GM23338 (cell line): ENCODE measurements at regions not wholly inside any gene's neighbourhood (a gene's known extent, or its start where the extent isn't known, plus 50 kb on each side); places are given as distances from the start of the nearest gene placed in this dataset.

Experiments
- ATAC-seq: fragments of 200-7000 bp; cut with Tn5 transposase; 3 replicates; pipeline ENCODE4 v1.9.1; 2020
- DNase-seq: peaks from one replicate; pipeline ENCODE4 v3.0.0-alpha.2; 2015; ENCODE audit warnings: low spot score
- H2AFZ ChIP-seq: fragments of 200-600 bp; sonication (generic); 2 replicates; pipeline ENCODE4 v1.8.0; 2016; ENCODE audit warnings: antibody characterized with exemption, mild to moderate bottlenecking, moderate library complexity
- H3F3A ChIP-seq: fragments of 200-600 bp; sonication (generic); replicated peaks from 2 replicates; pipeline ENCODE4 v1.8.0; 2017; ENCODE audit warnings: antibody characterized with exemption, mixed run types, low read depth
- H3K27ac ChIP-seq: fragments of 200-600 bp; sonication (generic); 2 replicates; pipeline ENCODE4 v1.6.1; 2016; ENCODE audit warnings: low read depth
- H3K27me3 ChIP-seq: fragments of 200-600 bp; sonication (generic); 2 replicates; pipeline ENCODE4 v1.8.0; 2016; ENCODE audit warnings: mild to moderate bottlenecking, mixed run types, moderate library complexity; ENCODE audit not compliant: insufficient read depth
- H3K36me3 ChIP-seq: fragments of 200-600 bp; sonication (generic); 2 replicates; pipeline ENCODE4 v1.8.0; 2016; ENCODE audit warnings: mild to moderate bottlenecking; ENCODE audit not compliant: insufficient read depth
- H3K4me1 ChIP-seq: fragments of 200-600 bp; sonication (generic); 2 replicates; pipeline ENCODE4 v1.8.0; 2016; ENCODE audit warnings: mild to moderate bottlenecking, moderate library complexity; ENCODE audit not compliant: insufficient read depth
- H3K4me2 ChIP-seq: fragments of 200-600 bp; sonication (generic); 2 replicates; pipeline ENCODE4 v1.7.1; 2017; ENCODE audit warnings: mixed run types
- H3K4me3 ChIP-seq: fragments of 200-600 bp; sonication (generic); 2 replicates; pipeline ENCODE4 v1.6.1; 2016; ENCODE audit warnings: mixed run types
- H3K79me2 ChIP-seq: fragments of 200-600 bp; sonication (generic); replicated peaks from 2 replicates; pipeline ENCODE4 v1.8.0; 2017; ENCODE audit warnings: mild to moderate bottlenecking; ENCODE audit not compliant: insufficient read depth
- H3K9me2 ChIP-seq: fragments of 200-600 bp; sonication (generic); 2 replicates; pipeline ENCODE4 v1.8.0; 2017; ENCODE audit not compliant: insufficient read depth
- H4K20me1 ChIP-seq: fragments of 200-600 bp; sonication (generic); replicated peaks from 2 replicates; pipeline ENCODE4 v1.8.0; 2017; ENCODE audit warnings: mild to moderate bottlenecking; ENCODE audit not compliant: insufficient read depth
- H3K27ac Mint-ChIP-seq: 2 replicates; pipeline ENCODE4 v1.8.0; 2020; ENCODE audit warnings: inconsistent platforms, mild to moderate bottlenecking, moderate library complexity, mixed read lengths
- H3K27me3 Mint-ChIP-seq: 3 replicates; pipeline ENCODE4 v1.8.0; 2022; ENCODE audit warnings: low read depth, mild to moderate bottlenecking, moderate library complexity, mixed read lengths, inconsistent platforms; ENCODE audit not compliant: insufficient read depth, poor library complexity
- H3K36me3 Mint-ChIP-seq: 3 replicates; pipeline ENCODE4 v1.8.0; 2021; ENCODE audit warnings: low read depth, mild to moderate bottlenecking, inconsistent platforms, moderate library complexity, mixed read lengths
- H3K4me1 Mint-ChIP-seq: 3 replicates; pipeline ENCODE4 v1.8.0; 2020; ENCODE audit warnings: mild to moderate bottlenecking, inconsistent platforms, mixed read lengths
- H3K4me3 Mint-ChIP-seq: 3 replicates; pipeline ENCODE4 v1.8.0; 2021; ENCODE audit warnings: moderate library complexity, mild to moderate bottlenecking, inconsistent platforms, mixed read lengths
- H3K9me3 Mint-ChIP-seq: 3 replicates; pipeline ENCODE4 v1.8.0; 2020; ENCODE audit warnings: moderate library complexity, mild to moderate bottlenecking, inconsistent platforms, mixed read lengths
- CREB1 ChIP-seq: fragments of 250-450 bp; sonication (Bioruptor Pico); IDR thresholded peaks from 2 replicates; pipeline ENCODE4 v1.5.0; 2020; ENCODE audit warnings: low read depth, mild to moderate bottlenecking, moderate library complexity
- EZH2 ChIP-seq: fragments of 200-600 bp; sonication (generic); IDR thresholded peaks from one replicate; pipeline ENCODE4 v1.8.0; 2017; ENCODE audit warnings: antibody characterized with exemption, mild to moderate bottlenecking, low read depth; ENCODE audit not compliant: unreplicated experiment
- EZH2phosphoT487 ChIP-seq: fragments of 200-600 bp; sonication (generic); IDR thresholded peaks from one replicate; pipeline ENCODE4 v1.8.1; 2018; ENCODE audit warnings: antibody characterized with exemption; ENCODE audit not compliant: unreplicated experiment
- JUNB ChIP-seq: IDR thresholded peaks from one replicate; pipeline ENCODE4 v1.6.1; 2016; ENCODE audit warnings: antibody characterized with exemption; ENCODE audit not compliant: unreplicated experiment
- NANOG ChIP-seq: IDR thresholded peaks from 2 replicates; pipeline ENCODE4 v1.6.1; 2016; ENCODE audit warnings: antibody characterized with exemption, borderline replicate concordance
- POLR2AphosphoS5 ChIP-seq: IDR thresholded peaks from 2 replicates; pipeline ENCODE4 v1.6.1; 2016; ENCODE audit warnings: antibody characterized with exemption, low read depth
- STAT1 ChIP-seq: IDR thresholded peaks from one replicate; pipeline ENCODE4 v1.6.1; 2016; ENCODE audit warnings: antibody characterized with exemption; ENCODE audit not compliant: unreplicated experiment
- ZNF331 ChIP-seq: fragments of 250-450 bp; sonication (Bioruptor Pico); IDR thresholded peaks from 2 replicates; pipeline ENCODE4 v1.5.0; 2020; ENCODE audit warnings: low read depth, mild to moderate bottlenecking, moderate library complexity
- TF ChIP-seq, protein P1 (sequence below): IDR thresholded peaks from 2 replicates; pipeline ENCODE4 v1.6.1; 2016; ENCODE audit warnings: antibody characterized with exemption
- TF ChIP-seq, protein P2 (sequence below), 2 experiments: fragments of 200-600 bp in 1 of 2; sonication (generic) in 1 of 2; conservative IDR thresholded peaks; 2 replicates each; pipeline versions ENCODE4 v1.5.1 to v1.6.1; 2016 to 2017; ENCODE audit warnings: antibody characterized with exemption in 2 of 2, low read depth in 2 of 2, mild to moderate bottlenecking in 2 of 2, moderate library complexity in 1 of 2
- TF ChIP-seq, protein P3 (sequence below): IDR thresholded peaks from one replicate; pipeline ENCODE4 v1.6.1; 2018; ENCODE audit warnings: antibody characterized with exemption; ENCODE audit not compliant: unreplicated experiment
- TF ChIP-seq, protein P4 (sequence below): fragments of 250-450 bp; sonication (Bioruptor Pico); IDR thresholded peaks from 2 replicates; pipeline ENCODE4 v1.5.0; 2020; ENCODE audit warnings: mild to moderate bottlenecking, moderate library complexity

DNA sequence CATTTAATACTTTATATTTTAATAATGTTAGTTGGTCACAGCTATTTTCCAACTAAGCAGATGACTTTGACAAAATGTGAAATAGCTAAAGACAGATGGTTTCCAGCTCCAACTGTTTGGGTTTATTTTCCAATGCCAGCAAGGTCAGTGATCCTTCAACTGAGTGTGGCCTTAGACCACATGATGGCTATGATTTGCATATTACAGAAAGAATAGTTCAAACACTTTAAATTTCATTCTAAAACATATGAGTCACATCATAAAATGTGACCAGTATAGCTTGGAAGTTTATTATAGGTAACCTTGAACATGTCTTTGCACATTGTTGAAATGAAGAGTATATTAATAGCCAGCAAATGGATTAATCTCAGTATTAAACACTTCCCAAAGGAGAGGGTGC lies 454.0 kb upstream of the C1orf87 start (continued):
- TF ChIP-seq, protein P1, sequence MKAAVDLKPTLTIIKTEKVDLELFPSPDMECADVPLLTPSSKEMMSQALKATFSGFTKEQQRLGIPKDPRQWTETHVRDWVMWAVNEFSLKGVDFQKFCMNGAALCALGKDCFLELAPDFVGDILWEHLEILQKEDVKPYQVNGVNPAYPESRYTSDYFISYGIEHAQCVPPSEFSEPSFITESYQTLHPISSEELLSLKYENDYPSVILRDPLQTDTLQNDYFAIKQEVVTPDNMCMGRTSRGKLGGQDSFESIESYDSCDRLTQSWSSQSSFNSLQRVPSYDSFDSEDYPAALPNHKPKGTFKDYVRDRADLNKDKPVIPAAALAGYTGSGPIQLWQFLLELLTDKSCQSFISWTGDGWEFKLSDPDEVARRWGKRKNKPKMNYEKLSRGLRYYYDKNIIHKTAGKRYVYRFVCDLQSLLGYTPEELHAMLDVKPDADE = no peak
- TF ChIP-seq, protein P2, sequence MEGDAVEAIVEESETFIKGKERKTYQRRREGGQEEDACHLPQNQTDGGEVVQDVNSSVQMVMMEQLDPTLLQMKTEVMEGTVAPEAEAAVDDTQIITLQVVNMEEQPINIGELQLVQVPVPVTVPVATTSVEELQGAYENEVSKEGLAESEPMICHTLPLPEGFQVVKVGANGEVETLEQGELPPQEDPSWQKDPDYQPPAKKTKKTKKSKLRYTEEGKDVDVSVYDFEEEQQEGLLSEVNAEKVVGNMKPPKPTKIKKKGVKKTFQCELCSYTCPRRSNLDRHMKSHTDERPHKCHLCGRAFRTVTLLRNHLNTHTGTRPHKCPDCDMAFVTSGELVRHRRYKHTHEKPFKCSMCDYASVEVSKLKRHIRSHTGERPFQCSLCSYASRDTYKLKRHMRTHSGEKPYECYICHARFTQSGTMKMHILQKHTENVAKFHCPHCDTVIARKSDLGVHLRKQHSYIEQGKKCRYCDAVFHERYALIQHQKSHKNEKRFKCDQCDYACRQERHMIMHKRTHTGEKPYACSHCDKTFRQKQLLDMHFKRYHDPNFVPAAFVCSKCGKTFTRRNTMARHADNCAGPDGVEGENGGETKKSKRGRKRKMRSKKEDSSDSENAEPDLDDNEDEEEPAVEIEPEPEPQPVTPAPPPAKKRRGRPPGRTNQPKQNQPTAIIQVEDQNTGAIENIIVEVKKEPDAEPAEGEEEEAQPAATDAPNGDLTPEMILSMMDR (conservative IDR thresholded peaks at IDR 0.05; ENCODE audit: low read depth in 2 of 2) = no peak
- no peak for TF ChIP-seq NANOG
- no peak for TF ChIP-seq POLR2AphosphoS5
- no peak for TF ChIP-seq CREB1
- TF ChIP-seq JUNB = no peak
- TF ChIP-seq EZH2phosphoT487 = no peak
- TF ChIP-seq ZNF331 = no peak
- TF ChIP-seq, protein P3, sequence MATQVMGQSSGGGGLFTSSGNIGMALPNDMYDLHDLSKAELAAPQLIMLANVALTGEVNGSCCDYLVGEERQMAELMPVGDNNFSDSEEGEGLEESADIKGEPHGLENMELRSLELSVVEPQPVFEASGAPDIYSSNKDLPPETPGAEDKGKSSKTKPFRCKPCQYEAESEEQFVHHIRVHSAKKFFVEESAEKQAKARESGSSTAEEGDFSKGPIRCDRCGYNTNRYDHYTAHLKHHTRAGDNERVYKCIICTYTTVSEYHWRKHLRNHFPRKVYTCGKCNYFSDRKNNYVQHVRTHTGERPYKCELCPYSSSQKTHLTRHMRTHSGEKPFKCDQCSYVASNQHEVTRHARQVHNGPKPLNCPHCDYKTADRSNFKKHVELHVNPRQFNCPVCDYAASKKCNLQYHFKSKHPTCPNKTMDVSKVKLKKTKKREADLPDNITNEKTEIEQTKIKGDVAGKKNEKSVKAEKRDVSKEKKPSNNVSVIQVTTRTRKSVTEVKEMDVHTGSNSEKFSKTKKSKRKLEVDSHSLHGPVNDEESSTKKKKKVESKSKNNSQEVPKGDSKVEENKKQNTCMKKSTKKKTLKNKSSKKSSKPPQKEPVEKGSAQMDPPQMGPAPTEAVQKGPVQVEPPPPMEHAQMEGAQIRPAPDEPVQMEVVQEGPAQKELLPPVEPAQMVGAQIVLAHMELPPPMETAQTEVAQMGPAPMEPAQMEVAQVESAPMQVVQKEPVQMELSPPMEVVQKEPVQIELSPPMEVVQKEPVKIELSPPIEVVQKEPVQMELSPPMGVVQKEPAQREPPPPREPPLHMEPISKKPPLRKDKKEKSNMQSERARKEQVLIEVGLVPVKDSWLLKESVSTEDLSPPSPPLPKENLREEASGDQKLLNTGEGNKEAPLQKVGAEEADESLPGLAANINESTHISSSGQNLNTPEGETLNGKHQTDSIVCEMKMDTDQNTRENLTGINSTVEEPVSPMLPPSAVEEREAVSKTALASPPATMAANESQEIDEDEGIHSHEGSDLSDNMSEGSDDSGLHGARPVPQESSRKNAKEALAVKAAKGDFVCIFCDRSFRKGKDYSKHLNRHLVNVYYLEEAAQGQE = no peak
- TF ChIP-seq EZH2 = no peak
- TF ChIP-seq STAT1 = no peak

DNA sequence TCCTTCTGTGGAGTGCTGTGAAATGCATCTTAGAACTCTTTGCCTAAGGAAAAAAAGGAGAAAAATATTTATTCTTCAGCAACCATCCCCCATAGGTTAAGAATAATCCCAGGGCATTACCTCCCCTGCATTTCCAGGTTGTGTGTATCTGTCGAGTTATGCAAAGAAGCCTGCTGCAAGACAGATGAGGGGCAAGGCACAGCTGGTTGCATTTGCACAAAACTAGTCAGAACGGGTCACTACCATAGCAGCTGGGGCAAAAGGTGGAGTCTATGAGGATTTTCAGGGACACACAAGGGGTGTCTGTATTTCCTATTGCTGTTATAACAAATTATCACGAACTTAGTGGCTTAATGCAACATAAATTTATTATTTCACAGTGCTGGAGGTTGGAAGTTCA lies 443.4 kb upstream of the C1orf87 start:
- H3K9me2 ChIP-seq = no peaks in the 10 kb centered on the region
- no peaks in the 10 kb centered on the region for H3K36me3 ChIP-seq
- H3K27ac ChIP-seq = no peak overlapping the region
- no peaks in the 10 kb centered on the region for H3K79me2 ChIP-seq
- DNase-seq (no peak), ATAC-seq (no peak)
- no peaks in the 10 kb centered on the region for H3K27me3 ChIP-seq
- no peaks in the 10 kb centered on the region for H3K9me3 Mint-ChIP-seq
- H3K27ac Mint-ChIP-seq = no peak overlapping the region
- no peak overlapping the region for H3K4me3 Mint-ChIP-seq
- H4K20me1 ChIP-seq = no peaks in the 10 kb centered on the region
- H3K36me3 Mint-ChIP-seq = no peaks in the 10 kb centered on the region
- H3K4me3 ChIP-seq = no peak overlapping the region
- peaks cover 3% of the 10 kb centered on the region for H3K27me3 Mint-ChIP-seq
- no peaks in the 10 kb centered on the region for H3F3A ChIP-seq
- no peak overlapping the region for H3K4me2 ChIP-seq
- H3K4me1 ChIP-seq = no peaks in the 10 kb centered on the region
- no peak overlapping the region for H2AFZ ChIP-seq
- peaks cover 6% of the 10 kb centered on the region; the same call in 2 of the 3 replicates for H3K4me1 Mint-ChIP-seq
- TF ChIP-seq NANOG (no peak), POLR2AphosphoS5 (no peak), STAT1 (no peak), CREB1 (no peak), JUNB (no peak), EZH2 (no peak)
- TF ChIP-seq, protein P1 = no peak
- TF ChIP-seq, protein P4, sequence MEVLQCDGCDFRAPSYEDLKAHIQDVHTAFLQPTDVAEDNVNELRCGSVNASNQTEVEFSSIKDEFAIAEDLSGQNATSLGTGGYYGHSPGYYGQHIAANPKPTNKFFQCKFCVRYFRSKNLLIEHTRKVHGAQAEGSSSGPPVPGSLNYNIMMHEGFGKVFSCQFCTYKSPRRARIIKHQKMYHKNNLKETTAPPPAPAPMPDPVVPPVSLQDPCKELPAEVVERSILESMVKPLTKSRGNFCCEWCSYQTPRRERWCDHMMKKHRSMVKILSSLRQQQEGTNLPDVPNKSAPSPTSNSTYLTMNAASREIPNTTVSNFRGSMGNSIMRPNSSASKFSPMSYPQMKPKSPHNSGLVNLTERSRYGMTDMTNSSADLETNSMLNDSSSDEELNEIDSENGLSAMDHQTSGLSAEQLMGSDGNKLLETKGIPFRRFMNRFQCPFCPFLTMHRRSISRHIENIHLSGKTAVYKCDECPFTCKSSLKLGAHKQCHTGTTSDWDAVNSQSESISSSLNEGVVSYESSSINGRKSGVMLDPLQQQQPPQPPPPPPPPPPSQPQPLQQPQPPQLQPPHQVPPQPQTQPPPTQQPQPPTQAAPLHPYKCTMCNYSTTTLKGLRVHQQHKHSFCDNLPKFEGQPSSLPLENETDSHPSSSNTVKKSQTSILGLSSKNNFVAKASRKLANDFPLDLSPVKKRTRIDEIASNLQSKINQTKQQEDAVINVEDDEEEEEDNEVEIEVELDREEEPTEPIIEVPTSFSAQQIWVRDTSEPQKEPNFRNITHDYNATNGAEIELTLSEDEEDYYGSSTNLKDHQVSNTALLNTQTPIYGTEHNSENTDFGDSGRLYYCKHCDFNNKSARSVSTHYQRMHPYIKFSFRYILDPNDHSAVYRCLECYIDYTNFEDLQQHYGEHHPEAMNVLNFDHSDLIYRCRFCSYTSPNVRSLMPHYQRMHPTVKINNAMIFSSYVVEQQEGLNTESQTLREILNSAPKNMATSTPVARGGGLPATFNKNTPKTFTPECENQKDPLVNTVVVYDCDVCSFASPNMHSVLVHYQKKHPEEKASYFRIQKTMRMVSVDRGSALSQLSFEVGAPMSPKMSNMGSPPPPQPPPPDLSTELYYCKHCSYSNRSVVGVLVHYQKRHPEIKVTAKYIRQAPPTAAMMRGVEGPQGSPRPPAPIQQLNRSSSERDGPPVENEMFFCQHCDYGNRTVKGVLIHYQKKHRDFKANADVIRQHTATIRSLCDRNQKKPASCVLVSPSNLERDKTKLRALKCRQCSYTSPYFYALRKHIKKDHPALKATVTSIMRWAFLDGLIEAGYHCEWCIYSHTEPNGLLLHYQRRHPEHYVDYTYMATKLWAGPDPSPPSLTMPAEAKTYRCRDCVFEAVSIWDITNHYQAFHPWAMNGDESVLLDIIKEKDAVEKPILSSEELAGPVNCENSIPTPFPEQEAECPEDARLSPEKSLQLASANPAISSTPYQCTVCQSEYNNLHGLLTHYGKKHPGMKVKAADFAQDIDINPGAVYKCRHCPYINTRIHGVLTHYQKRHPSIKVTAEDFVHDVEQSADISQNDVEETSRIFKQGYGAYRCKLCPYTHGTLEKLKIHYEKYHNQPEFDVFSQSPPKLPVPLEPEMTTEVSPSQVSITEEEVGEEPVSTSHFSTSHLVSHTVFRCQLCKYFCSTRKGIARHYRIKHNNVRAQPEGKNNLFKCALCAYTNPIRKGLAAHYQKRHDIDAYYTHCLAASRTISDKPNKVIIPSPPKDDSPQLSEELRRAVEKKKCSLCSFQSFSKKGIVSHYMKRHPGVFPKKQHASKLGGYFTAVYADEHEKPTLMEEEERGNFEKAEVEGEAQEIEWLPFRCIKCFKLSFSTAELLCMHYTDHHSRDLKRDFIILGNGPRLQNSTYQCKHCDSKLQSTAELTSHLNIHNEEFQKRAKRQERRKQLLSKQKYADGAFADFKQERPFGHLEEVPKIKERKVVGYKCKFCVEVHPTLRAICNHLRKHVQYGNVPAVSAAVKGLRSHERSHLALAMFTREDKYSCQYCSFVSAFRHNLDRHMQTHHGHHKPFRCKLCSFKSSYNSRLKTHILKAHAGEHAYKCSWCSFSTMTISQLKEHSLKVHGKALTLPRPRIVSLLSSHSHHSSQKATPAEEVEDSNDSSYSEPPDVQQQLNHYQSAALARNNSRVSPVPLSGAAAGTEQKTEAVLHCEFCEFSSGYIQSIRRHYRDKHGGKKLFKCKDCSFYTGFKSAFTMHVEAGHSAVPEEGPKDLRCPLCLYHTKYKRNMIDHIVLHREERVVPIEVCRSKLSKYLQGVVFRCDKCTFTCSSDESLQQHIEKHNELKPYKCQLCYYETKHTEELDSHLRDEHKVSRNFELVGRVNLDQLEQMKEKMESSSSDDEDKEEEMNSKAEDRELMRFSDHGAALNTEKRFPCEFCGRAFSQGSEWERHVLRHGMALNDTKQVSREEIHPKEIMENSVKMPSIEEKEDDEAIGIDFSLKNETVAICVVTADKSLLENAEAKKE (CRISPR knock-in tag) = no peak
